Colon (tissue), 2 donors: ENCODE measurements at regions not wholly inside any gene's neighbourhood (a gene's known extent, or its start where the extent isn't known, plus 50 kb on each side); places are given as distances from the start of the nearest gene placed in this dataset.
"Not testable (repeated sequence)": the region's sequence is repeated elsewhere in the genome, so short reads cannot be mapped to it uniquely, and the experiment has no call there.

Experiments
- FAIRE-seq: peaks from 2 replicates; lab custom pipeline; 2012; peaks lifted over from hg19 to GRCh38; lab: Jason Lieb, UNC
- donor health status: control.
- donor health status: control.

- FAIRE-seq = not testable (repeated sequence)
Measured at GRCh38 chr15:84094720-84095119, 140.9 kb upstream of the GOLGA6L4 start.

GRCh38 chr15:84097053-84097452 is 138.5 kb upstream of the GOLGA6L4 start:
- not testable (repeated sequence) for FAIRE-seq

GRCh38 chr15:84098604-84099003 is 137.0 kb upstream of the GOLGA6L4 start:
- no peak for FAIRE-seq

GRCh38 chr15:84099181-84099580 is 136.4 kb upstream of the GOLGA6L4 start:
- no peak for FAIRE-seq

GRCh38 chr15:84103345-84103744 is 132.2 kb upstream of the GOLGA6L4 start:
- no peak for FAIRE-seq

- no peak for FAIRE-seq
Measured at GRCh38 chr15:84104853-84105252, 130.7 kb upstream of the GOLGA6L4 start.

- no peak for FAIRE-seq
Measured at GRCh38 chr15:84108728-84109127, 126.8 kb upstream of the GOLGA6L4 start.

- FAIRE-seq = no peak
Measured at GRCh38 chr15:84111575-84111974, 124.0 kb upstream of the GOLGA6L4 start.

GRCh38 chr15:84112025-84112424 is 123.5 kb upstream of the GOLGA6L4 start:
- no peak for FAIRE-seq

- no peak for FAIRE-seq
Measured at GRCh38 chr15:84113919-84114318, 121.7 kb upstream of the GOLGA6L4 start.

GRCh38 chr15:84114680-84115079 is 120.9 kb upstream of the GOLGA6L4 start:
- not testable (repeated sequence) for FAIRE-seq

- not testable (repeated sequence) for FAIRE-seq
Measured at GRCh38 chr15:84119351-84119750, 116.2 kb upstream of the GOLGA6L4 start.

GRCh38 chr15:84120903-84121302 is 114.7 kb upstream of the GOLGA6L4 start:
- FAIRE-seq = not testable (repeated sequence)

- peak; percentile 95 for FAIRE-seq
Measured at GRCh38 chr15:84128706-84129105, 106.9 kb upstream of the GOLGA6L4 start.

- not testable (repeated sequence) for FAIRE-seq
Measured at GRCh38 chr15:84130098-84130831, 105.3 kb upstream of the GOLGA6L4 start.

GRCh38 chr15:84135931-84136456 is 99.6 kb upstream of the GOLGA6L4 start:
- FAIRE-seq = not testable (repeated sequence)

- FAIRE-seq = no peak
Measured at GRCh38 chr15:84142888-84143337, 92.7 kb upstream of the GOLGA6L4 start.

GRCh38 chr15:84143753-84144314 is 91.7 kb upstream of the GOLGA6L4 start:
- no peak for FAIRE-seq

- FAIRE-seq = not testable (repeated sequence)
Measured at GRCh38 chr15:84144946-84145345, 90.6 kb upstream of the GOLGA6L4 start.

GRCh38 chr15:84146299-84146698 is 89.3 kb upstream of the GOLGA6L4 start:
- FAIRE-seq = not testable (repeated sequence)

GRCh38 chr15:84147307-84147706 is 88.3 kb upstream of the GOLGA6L4 start:
- not testable (repeated sequence) for FAIRE-seq

- FAIRE-seq = no peak
Measured at GRCh38 chr15:84151205-84151931, 84.2 kb upstream of the GOLGA6L4 start.
